RPMI7951 (cell line): ENCODE measurements at regions not wholly inside any gene's neighbourhood (a gene's known extent, or its start where the extent isn't known, plus 50 kb on each side); places are given as distances from the start of the nearest gene placed in this dataset.
"Not testable (repeated sequence)": the region's sequence is repeated elsewhere in the genome, so short reads cannot be mapped to it uniquely, and the experiment has no call there.

Source experiments
- DNase-seq: peaks from one replicate; pipeline ENCODE4 v3.0.0-alpha.2; 2012; ENCODE audit warnings: low read depth

DNA sequence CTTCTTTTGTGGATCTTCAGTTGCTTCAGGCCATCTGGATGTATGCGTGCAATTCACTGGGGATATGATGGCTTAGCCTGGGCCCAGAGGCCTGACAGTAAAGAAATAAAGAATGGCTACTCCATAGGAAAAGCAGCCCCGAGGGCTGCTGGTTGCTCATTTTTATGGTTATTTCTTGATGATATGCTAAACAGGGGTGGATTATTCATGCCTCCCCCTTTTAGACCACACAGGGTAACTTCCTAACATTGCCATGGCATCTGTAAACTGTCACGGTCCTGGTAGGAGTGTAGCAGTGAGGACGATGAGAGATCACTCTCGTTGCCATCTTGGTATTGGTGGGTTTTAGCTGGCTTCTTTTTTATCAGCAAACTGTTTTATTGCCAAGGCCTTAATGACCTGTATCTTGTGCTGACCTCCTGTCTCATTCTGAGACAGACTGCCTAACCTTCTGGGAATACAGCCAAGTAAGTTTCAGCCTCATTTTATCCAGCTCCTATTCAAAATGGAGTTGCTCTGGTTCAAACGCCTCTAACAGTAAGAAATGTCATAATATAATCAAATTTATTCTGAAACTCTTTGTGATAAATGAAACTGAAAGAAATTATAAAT, 60.5 kb downstream of the DSEL start:
- no peak for DNase-seq

DNA sequence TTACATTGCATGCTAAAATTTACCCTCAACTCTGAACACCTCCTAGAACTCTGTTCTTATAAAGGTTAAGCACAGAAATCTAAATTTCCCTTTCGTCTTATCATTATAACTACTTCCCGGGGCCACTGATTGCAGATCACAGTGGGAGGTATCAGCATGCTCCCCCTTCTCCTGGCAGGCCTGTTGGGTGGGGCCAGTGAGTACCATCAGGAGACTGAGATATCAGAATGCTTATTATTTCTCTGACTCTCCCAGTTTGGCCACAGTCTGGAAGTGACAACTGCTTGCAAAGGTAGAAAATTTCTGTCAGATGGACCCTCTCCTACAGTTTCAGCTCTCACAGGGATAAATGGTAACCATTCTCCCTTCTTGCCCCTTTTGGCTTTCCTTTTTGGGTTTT, 62.6 kb downstream of the DSEL start:
- no peak for DNase-seq

DNA sequence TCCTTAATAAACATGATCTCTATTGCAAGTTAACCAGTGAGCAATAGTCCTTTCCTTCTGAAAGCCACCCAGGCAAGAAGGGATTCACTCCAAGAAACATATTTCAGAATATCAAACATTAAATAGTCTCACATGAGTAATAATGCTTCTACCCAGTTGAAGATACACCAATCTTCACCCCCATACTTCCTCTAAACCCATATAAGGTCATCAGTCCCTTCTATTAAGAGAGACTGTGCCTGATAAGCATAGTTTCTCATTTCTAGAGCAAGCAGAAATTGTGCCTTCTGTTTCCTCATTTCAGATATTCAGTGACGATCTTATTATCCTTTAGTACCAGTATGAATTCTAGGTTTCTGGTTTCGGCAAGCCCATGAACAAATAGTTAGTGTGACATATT, 64.6 kb downstream of the DSEL start:
- no peak for DNase-seq

DNA sequence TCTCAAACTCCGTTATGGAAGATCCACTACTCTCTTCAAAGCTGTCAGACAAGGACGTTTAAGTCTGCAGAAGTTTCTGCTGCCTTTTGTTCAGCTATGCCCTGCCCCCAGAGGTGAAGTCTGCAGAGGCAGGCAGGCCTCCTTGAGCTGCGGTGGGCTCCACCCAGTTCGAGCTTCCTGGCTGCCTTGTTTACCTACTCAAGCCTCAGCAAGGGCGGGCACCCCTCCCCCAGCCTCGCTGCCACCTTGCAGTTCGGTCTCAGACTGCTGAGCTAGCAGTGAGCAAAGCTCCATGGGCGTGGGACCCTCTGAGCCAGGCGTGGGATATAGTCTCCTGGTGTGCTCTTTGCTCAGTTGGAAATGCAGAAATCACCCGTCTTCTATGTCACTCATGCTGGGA, 65.4 kb downstream of the DSEL start:
- DNase-seq: not testable (repeated sequence)

DNA sequence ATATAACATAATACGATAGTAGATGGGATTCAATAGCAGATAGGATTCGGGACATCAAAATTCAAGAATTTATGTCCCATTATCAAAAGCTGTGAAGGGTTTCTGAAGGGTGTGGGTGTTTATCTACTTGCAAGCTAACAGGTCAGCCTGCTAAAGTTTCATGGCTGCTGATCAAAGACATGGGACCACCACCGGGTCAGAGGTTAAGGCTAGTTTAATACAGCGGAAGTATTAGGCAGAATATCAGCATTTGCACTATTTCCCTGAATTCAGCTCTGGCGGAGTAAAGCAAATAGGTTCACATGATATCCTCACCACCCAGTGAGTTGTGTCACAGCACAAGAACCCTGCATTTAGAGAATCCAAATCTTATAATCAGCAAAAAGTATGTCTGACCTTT, 82.5 kb downstream of the DSEL start:
- no peak for DNase-seq

DNA sequence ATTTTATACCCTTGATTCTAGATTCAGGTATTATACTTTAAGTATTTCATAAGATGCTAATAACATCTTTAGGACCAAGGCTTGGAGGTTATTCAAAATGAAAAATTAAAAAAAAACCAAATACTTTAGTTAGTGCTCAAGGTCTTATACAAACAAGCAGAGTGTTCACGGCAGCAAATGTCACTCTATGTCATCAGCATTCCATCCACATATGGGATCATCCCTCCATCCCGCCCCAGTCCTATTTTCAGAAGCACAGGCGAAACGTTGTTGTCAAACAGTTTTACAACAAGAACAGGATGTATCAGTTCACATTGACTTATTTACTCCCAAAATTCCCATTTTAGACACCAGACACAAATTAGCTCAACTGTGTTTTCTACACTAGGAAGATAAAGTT, 83.7 kb downstream of the DSEL start:
- no peak for DNase-seq

DNA sequence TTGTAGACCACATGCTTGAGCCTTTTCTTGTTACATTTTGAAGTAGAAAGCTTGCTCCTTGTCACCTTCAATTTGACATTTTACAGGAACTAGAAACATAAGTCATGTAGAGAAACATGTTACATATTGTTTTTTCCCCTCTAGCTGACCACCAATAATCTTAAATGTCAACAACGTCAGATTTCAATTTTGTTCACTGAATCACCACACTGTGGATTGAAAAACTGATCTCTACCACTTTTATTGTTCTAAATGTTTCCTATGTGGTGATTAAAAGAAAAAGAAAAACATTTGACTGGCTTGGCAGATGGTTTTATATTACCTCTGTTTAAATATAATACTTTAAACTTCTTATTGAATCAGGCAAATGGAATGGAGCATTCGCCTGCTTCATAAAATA, 87.7 kb downstream of the DSEL start:
- DNase-seq: no peak

DNA sequence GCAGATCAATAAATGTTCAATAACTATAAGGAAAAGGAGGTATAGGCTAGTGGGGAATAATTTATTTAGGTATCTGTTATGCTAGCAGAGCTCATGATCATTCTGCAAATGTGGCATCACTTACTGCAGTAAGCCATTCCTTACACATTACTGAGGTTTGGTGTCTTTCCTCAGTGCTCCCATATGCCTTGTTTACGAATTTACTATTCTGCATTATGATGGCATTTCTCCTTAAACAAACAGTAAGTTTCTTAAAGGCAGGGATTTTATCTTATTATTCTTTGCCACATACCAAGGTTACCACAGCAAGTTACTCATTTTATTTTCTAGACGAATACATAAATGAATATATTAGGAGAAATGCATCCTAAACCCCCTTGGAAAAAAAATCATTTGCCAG, 88.4 kb downstream of the DSEL start:
- DNase-seq: no peak

DNA sequence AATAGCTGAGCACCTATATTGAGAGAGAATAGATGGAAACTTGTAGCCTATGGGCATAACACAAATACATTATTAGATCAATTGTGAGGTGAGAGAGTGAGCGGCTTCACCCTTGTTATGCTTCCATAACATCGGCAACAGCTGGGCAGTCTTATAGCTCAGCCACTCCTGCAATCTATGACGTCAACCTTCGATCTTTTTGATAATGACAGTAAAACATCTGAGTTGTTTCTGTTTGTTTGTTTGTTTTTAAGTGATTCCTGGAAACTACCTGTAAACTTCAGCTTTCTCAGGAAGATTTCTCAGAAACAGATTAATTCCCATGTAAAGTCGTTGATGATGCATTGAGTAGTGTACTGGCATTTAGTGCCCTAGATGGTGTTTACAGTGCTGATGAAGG, 90.0 kb downstream of the DSEL start:
- DNase-seq: peak; percentile 17

DNA sequence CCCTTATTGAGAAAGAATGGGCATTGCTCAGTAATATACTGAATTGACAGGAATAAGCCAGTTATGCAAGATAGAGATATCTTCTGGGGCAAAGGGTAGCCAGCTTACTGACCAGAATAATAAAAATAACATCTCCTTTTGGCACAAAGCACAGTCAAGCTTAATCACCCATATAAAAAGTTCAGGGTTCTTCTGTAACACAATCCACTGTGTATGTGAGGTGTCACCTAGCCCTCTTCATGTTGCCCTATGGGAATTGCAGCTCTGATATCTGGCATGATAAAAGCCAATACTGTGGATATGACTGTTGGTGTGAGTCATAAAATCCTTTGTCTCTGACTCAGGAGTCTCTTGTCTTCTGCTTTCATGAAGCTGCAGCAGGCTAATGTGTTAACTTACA, 90.8 kb downstream of the DSEL start:
- peak; percentile 94 for DNase-seq

DNA sequence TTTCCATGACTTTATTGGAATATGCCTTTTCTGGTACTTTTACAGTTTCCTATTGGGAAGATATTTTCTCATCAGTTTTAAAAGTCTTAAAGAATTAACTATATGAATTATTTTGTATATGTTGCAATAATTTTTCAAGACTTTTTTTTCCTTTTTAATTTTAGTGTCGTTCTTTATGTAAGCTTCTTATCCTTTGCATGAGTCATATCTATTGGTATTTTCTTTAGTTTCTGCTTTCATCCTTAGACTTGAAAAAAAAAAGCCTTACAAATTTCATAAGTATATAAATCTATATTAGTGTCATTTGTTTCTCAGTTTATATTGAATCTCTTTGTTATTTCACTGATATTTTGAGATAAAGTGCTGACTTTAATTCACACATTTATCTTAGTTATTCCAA, 94.9 kb downstream of the DSEL start:
- DNase-seq: no peak

DNA sequence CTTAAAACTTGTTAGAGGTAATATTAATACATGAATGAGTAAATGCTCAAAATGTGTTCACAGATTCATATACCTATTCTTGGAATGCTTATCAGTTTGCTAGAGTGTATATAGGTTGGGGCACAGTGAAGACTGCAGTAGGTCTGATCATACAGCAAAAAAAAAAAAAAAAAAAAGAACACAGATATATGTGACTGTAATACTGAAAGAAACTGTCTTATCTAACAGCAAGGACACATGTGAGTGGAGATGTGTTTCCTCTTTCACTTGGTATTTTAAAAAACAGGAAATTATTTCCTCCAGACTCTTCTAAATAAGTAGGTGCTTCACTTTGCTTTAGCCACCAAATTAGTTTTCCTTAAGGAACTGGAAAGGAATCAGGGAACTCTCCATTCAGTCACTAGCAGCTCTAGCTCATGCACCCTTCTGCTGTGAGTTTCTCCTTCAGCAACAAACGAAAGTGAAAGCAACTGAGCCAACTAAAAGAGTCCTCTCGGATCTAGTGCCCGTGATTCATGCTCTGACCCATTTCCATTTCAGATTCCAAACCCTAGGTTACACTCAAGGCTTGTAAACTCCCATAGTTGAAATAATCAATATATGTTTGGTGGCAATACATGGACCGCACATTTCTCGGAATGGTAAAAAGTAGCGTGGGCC, 98.5 kb downstream of the DSEL start:
- DNase-seq: peak; percentile 85

DNA sequence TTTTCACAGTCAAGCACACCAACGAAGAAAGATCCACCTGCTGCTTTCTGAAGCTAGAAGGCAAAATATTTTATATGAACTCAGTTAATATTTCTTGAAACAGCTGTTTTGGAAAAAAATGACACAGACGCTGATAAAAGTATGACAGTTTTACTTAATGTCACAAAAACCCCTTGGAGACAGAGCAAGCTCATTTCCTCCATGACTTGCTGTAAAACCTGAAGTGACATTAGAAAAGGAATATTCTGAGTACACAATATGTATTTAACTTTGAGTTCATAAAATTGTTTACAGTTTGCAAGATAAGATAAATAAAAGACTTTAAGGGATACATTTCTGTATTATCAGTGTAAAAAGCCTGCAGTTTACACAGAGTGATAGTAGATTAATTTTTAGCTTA, 105.4 kb downstream of the DSEL start:
- DNase-seq: no peak

DNA sequence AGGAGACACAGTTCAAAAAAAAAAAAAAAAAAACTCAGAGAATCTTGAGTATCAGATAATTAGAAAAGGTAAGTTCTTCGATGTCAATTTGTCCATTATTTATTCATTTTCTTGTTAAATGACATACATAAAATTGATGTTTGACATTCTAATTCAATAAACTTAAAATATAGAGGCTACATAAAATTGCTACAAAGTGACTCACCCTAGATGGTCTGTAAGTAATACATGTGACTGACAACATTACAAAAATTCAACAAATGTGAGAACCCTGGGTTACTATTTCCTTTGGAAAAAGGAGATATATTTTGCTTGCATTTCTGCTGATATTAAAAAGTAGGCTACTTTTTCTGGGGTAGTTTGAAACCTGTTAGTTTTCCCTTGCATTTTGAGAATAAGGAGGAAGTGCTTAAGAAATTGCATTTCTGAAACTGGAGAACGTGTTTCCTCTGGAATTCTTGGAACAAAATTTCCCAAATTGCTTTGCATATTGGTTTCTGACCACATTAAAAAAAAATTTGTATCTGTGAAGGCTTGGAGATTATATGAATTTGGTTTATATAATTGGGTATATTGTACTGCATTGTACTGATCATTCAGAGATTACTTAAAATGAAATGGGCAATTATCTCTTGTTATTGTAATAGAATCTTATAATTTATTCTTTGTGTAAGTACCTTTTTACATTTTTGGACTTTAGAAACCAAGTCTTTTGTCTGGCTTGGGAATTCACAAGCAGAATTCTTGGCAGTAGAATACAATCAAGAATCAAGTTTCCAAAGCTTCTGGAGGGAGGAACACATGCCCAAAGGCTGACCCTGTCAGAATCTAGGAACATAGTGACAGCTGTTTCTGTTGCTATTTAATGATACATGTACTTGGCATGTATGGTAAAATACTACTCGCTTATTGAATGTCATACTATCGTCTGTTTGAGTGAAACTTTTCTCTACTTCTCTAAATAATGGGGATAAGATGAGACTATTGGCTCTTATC, 106.1 kb downstream of the DSEL start:
- DNase-seq: no peak

DNA sequence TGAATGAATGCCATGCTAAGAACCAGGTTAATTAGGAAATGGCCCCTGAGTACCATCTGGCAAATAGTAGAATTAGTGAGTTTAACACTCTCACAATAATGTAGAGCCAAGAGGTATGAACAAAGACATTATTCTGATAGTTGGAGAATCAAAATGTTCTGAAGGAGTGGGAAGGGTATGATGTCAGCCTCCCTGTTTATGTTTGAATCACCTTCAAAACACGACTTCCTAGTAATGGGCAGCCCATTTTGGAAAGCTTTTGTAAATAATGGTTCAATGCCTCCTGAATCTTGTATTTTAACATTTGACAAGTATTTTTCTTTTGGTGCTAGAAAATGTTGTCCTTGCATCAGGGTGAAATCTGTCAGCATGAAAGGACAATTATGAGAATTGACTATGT, 108.3 kb downstream of the DSEL start:
- DNase-seq: no peak

DNA sequence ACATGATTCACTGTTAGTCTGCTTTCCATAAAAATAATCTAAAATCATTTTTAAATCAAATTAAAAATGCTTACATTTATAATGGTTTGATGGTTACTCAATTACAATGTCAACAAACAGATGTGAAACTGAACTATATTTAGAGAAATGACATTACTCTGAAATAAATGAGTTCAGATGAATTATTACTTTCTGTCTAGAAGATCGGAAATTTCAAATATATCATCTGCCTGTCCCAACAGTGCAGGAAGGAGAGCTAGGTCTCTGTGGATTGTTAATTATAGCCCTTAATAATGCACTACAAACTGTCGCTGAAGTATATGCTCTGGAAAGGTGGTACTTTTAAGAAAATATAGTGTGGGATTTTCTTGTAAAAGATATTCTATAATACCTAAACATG, 109.8 kb downstream of the DSEL start:
- no peak for DNase-seq

DNA sequence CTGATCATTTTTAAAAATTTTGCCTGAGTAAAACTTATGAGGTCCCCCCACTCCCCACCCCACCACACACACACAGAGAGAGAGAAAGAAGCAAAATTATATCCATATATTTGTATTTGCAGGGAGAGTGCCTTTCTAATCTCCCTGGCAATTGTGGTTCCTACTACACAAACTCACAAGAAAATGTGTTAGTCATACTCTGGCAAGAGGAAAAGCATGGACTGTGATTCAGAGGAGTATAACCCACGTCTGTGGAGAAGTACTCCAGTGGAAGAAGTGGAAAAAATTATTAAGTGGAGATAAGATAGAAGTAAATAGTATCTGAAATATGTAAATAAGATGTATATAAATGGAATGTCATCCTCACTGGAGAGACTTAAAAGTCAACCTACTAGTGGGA, 114.0 kb downstream of the DSEL start:
- peak; percentile 37 for DNase-seq

DNA sequence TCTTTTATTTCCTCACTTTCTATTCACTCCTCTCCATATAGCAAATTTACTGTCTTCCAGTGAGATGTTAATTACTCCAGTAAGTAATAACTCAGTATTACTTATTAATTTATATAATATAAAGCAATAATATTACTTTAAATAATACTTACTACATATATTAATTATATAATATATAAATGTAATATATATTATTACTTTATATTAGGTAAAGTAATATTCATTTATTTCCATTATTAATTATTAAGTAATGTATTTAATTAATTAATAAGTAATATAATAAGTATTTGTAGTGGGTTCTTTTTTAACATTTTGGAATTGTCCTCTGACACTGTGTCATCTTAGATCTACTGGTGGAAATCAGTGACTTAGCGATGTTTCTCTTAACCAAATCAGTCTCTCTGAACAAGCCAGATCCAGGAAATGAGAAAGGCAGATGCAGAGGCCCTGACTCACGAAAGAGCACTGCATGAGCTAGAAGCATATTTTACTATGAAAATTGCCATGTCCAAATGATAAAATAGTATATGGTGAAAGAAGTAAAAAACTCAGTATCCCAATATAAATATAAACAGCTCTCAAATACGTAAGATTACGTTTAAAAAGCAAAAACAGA, 115.9 kb downstream of the DSEL start:
- peak; percentile 16 for DNase-seq

DNA sequence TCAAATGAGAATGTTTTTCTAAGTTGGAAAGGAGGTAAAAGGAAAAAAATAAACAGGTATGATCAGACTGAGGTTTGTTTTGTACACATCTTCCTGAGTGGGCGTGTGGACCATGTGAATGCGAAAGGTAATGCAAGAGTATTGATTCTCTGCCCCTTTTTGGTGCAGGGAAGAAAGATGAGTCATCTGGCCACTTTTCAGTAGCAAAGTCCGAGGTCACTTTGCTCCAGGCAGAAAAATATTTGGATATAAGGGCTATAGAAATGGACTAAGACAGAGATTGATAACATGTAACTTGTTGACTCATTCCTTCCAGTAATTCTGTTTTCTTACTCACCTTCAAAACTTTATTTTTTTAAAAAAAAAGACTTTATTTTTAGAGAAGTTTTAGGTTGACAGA, 130.5 kb downstream of the DSEL start:
- peak; percentile 65 for DNase-seq

DNA sequence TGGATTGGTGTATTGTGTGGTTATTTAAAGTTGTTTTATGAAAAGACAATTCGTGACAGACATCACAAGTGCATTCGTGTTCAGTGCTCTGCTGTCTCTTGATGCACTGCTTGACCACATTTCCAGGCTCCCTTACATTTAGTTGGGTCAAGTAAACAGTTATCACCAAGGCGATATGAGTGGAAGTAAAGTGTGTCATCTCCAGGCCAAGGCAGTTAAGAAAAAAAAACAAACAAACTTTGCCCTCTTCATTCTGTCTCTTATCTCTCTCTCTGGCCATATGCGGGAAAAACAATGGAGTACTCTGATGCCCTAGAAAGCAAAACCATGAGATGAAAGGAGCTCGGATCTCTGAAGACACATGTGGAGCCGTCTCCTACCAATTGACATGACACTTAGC, 131.1 kb downstream of the DSEL start:
- peak; percentile 80 for DNase-seq

DNA sequence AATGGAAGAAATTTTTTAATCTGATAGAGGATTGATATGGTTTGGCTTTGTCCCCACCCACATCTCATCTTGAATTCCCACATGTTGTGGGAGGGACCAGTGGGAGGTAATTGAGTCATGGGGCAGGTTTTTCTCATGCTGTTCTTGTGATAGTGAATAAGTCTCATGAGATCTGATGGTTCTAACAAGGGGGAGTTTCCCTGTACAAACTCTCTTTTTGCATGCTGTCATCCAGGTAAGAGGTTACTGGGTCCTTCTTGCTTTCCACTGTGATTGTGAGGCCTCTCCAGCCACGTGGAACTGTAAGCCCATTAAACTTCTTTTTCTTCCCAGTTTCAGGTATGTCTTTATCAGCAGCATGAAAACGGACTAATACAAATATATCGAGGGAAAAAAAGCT, 132.5 kb downstream of the DSEL start:
- DNase-seq: not testable (repeated sequence)

DNA sequence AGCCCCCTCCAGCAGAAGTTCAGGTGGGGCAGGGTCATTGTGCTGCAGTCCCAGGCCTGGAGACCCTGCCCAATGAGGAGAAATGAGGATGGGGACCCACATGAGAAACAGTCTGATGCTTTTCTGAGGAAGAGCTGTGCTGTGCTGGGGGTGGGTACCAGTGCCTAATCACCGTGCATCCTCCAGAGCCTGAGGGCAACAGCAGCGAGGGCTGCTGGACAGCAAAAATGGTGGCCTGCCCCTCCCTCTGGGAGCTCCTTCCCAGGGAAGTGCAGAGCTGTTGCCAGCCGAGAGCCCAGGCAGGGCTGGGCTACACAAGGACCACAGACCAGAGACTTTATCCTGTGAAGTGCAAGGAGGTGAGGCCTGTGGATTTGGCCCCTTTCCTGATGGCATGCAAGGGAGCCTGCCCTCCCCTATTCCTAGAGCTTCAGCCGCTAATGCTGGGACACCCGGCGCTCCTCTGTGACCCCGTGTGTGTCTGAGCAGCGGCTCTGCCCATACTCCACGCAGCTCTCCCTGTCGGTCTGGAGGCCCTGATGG, 134.8 kb downstream of the DSEL start:
- peak; percentile 57 for DNase-seq
